Jurkat, Clone E6-1 (cell line): ENCODE measurements at regions not wholly inside any gene's neighbourhood (a gene's known extent, or its start where the extent isn't known, plus 50 kb on each side); places are given as distances from the start of the nearest gene placed in this dataset.

Experiments used
- DNase-seq: peaks from one replicate; pipeline ENCODE4 v3.0.0-alpha.2; 2011; ENCODE audit warnings: low read depth, low spot score
- H3K4me3 ChIP-seq: 2 replicates; pipeline ENCODE4 v1.5.1; 2011; ENCODE audit warnings: mild to moderate bottlenecking, low read length, control low read depth, moderate library complexity

- no peak overlapping the region for H3K4me3 ChIP-seq
- no peak for DNase-seq
Measured at GRCh38 chr2:220641137-220641536, 931.0 kb downstream of the EPHA4 start.

- no peak for DNase-seq
- H3K4me3 ChIP-seq: no peak overlapping the region
Measured at GRCh38 chr2:220646424-220646823, 925.7 kb downstream of the EPHA4 start.

GRCh38 chr2:220648628-220649027, 923.5 kb downstream of the EPHA4 start:
- DNase-seq: no peak
- no peak overlapping the region for H3K4me3 ChIP-seq

- no peak overlapping the region for H3K4me3 ChIP-seq
- no peak for DNase-seq
Measured at GRCh38 chr2:220653776-220654175, 918.3 kb downstream of the EPHA4 start.

GRCh38 chr2:220654322-220654721, 917.8 kb downstream of the EPHA4 start:
- no peak for DNase-seq
- H3K4me3 ChIP-seq: no peak overlapping the region

- DNase-seq: no peak
- H3K4me3 ChIP-seq: no peak overlapping the region
Measured at GRCh38 chr2:220660277-220661145, 911.6 kb downstream of the EPHA4 start.

- no peak overlapping the region for H3K4me3 ChIP-seq
- DNase-seq: no peak
Measured at GRCh38 chr2:220662431-220662830, 909.7 kb downstream of the EPHA4 start.

- no peak for DNase-seq
- H3K4me3 ChIP-seq: no peak overlapping the region
Measured at GRCh38 chr2:220663065-220663464, 909.0 kb downstream of the EPHA4 start.

- no peak for DNase-seq
- no peak overlapping the region for H3K4me3 ChIP-seq
Measured at GRCh38 chr2:220664272-220665107, 907.6 kb downstream of the EPHA4 start.

GRCh38 chr2:220665108-220665471, 907.0 kb downstream of the EPHA4 start:
- no peak for DNase-seq

GRCh38 chr2:220669324-220669723, 902.8 kb downstream of the EPHA4 start:
- no peak for DNase-seq
- H3K4me3 ChIP-seq: no peak overlapping the region

More at GRCh38 chr2:220665108-220665471, 907.0 kb downstream of the EPHA4 start:
- H3K4me3 ChIP-seq: no peak overlapping the region

- DNase-seq: no peak
- H3K4me3 ChIP-seq: no peak overlapping the region
Measured at GRCh38 chr2:220670511-220670910, 901.6 kb downstream of the EPHA4 start.

GRCh38 chr2:220673151-220673874, 898.8 kb downstream of the EPHA4 start:
- no peak overlapping the region for H3K4me3 ChIP-seq
- DNase-seq: no peak

- H3K4me3 ChIP-seq: no peak overlapping the region
- DNase-seq: no peak
Measured at GRCh38 chr2:220674033-220674432, 898.1 kb downstream of the EPHA4 start.

GRCh38 chr2:220676695-220677094, 895.4 kb downstream of the EPHA4 start:
- no peak for DNase-seq
- H3K4me3 ChIP-seq: no peak overlapping the region

GRCh38 chr2:220678943-220679342, 893.2 kb downstream of the EPHA4 start:
- no peak for DNase-seq
- H3K4me3 ChIP-seq: no peak overlapping the region

GRCh38 chr2:220682616-220683015, 889.5 kb downstream of the EPHA4 start:
- no peak for DNase-seq
- no peak overlapping the region for H3K4me3 ChIP-seq

GRCh38 chr2:220684099-220684498, 888.0 kb downstream of the EPHA4 start:
- DNase-seq: no peak
- no peak overlapping the region for H3K4me3 ChIP-seq

GRCh38 chr2:220687231-220687843, 884.8 kb downstream of the EPHA4 start:
- no peak overlapping the region for H3K4me3 ChIP-seq
- peak; percentile 19 for DNase-seq
